Umbilical cord (tissue), 1 donor: ENCODE measurements at regions not wholly inside any gene's neighbourhood (a gene's known extent, or its start where the extent isn't known, plus 50 kb on each side); places are given as distances from the start of the nearest gene placed in this dataset.

Source experiments
- DNase-seq: peaks from one replicate; pipeline ENCODE4 v3.0.0-alpha.2; 2015; ENCODE audit warnings: low spot score

DNA sequence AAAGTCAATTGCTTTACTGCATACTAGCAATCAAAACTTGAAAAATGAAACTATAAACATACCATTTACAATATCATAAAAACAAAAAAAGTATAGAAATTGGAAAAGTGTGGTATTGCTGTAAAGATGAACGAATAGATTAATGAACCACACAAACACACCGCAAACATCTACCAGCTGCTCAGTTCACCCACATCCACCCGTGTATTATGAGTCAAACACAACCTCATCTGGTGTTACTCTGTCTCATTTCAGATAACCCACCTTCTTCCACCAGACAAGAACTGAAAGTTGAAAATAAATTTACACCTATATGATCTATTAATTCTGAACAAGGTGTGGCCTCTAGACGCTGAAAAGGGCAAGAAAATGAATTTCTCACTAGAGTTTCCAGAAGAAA, 53.3 kb downstream of the BLID start:
- no peak for DNase-seq

GRCh38 chr11:122059565-122059964, 56.5 kb downstream of the BLID start:
- no peak for DNase-seq

DNA sequence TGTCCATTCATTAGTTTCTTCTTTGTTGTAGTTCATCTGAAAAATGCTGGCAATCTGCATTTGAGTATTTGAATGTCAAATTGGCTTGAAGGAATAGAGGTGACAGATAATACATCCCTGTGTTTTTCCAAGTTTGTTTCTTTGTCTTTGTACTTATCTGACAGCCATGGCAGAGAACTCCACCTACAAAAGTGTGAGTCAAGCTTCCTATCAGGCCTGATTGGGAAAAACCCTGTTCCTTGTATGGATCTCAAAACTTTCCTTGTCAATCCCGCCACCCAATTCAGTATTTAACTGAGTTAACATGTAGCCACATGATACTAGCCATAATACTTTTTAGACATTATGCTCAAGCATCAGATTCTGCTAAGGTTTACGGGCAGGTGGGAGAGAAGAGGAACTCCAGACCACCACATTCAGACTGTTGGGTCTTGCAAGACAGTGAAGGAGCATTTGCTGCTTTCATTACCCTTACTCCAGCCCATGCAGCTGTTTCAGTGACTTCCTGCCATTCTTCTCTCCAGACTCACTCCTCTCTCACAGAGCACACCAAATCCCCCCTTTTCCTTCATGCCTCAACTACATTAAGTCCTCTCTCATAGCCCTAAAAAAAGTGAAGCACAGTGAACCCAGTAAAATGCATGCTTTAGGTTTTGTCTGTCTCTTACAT, 65.9 kb downstream of the BLID start:
- no peak for DNase-seq

- no peak for DNase-seq
Observed at GRCh38 chr11:122048401-122048800, 67.6 kb downstream of the BLID start.

- DNase-seq: no peak
Observed at GRCh38 chr11:122046846-122047245, 69.2 kb downstream of the BLID start.

- DNase-seq: no peak
Observed at GRCh38 chr11:122046438-122046837, 69.6 kb downstream of the BLID start.

- peak; percentile 80 for DNase-seq
Observed at GRCh38 chr11:122045181-122045586, 70.8 kb downstream of the BLID start.

DNA sequence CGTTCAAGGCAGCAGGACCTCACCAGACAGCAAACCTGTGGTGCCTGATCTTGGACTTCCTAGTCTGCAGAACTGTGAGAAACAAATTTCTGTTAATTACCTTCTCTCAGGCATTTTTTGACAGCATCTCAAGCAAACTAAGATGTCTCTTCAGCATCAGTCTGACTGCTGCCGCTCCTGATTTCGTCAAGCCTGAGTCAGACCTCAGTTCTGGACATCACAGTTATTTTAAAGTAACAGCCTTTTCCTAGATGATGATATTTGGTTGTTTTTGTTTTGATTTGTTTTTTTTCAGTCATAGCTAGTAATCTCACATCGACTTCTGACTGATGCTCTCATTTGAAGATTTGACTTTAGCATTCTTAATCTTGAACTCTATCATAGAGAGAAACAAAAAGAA, 71.9 kb downstream of the BLID start:
- DNase-seq: no peak

DNA sequence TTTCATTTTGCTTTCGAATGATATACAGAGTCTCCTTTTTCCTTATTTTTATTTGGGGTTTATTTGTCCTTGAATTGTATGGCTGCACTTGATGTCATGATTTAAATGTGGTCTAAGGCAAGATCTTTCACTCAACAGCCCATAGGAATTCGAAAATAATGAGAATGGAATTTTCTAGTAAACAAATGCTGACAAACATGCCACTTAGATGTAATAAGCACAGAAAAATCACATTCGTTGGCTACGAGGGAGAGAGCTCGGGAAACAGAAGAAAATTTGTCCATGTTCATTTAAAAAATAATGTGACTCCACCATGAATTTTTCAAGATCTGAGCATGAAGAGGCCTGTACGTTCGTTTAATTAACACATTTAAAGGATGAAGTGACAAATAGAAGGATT, 73.0 kb downstream of the BLID start:
- DNase-seq: no peak

DNA sequence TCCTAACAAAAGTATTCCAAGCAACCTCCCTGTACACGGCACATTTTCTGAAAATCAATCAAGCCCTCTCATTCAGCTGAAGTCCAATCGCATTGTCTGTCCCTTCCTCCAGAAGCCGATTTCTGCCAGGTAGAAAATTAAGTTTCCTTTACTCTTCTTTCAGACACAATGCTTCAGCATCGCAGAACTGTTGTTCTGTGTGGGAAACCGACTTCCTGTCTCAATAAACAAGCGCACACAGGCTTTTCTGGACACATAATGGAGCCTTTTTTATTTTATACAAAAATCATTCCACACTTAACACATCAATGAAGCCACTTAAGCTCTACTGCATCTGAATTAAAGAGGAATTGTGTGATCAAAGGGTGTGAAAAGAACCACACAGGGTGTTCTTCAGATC, 75.6 kb downstream of the BLID start:
- no peak for DNase-seq

GRCh38 chr11:122038543-122038942, 77.5 kb downstream of the BLID start:
- DNase-seq: no peak

DNA sequence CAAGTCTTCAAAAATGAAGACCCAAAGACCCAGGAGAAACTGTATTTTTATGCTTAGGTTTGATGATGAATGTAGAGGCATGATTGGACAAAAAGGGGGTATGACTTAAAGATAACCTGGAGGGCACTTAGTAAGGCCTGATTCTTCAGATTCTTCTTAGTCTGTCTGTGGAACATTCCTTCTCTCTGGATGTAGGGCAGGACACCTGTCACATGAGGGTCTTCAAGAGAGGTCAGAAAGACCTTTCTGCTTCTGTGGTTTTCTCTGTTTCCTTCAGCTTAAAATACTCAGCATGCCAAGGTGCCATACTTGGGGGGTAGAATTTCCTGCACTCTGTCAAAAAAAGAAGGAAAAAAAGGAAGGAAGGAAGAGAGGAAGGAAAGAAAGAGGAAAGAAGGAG, 78.1 kb downstream of the BLID start:
- no peak for DNase-seq

DNA sequence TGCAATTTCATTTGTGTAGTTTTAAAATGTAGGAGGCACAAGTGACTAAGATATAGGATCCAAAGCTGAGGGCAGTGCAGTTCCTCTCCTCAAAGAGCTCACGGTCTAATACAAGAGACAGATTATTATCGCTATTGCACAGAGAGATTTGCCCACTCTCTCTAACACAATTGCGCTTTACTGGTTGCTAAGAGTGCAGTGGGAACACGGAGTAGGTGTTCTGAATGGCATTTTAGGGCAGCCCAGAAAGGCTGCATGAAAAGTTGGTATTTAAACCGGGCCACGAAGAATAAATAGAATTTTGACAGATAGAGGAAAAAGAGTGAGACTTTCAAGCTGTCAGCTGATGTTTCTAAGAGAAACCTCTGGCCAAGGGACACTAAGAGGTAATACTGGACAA, 79.5 kb downstream of the BLID start:
- DNase-seq: no peak

GRCh38 chr11:122036018-122036417, 80.0 kb downstream of the BLID start:
- DNase-seq: peak; percentile 92

- DNase-seq: no peak
Observed at GRCh38 chr11:122033631-122034030, 82.4 kb downstream of the BLID start.

DNA sequence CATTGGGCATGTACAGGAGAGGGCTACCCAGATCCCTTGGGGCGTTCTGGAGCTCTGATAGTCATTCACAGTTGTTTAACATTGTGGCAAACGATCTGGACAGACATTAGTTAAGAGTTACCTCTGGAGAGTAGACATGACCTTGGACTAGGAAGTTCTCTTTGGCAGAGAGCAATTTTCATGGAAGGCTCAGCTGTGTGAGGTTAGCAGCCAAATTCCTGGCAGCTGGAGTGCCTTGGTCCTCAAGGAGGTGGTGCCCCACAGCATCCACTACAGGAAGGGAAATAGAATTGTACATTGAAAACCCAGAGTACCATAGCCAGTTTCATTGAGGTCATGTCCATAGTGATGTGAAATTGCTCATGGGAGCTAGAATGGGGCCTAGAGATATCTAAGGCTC, 82.8 kb downstream of the BLID start:
- no peak for DNase-seq

- DNase-seq: no peak
Observed at GRCh38 chr11:122032317-122032716, 83.7 kb downstream of the BLID start.

- no peak for DNase-seq
Observed at GRCh38 chr11:122031813-122032212, 84.2 kb downstream of the BLID start.

DNA sequence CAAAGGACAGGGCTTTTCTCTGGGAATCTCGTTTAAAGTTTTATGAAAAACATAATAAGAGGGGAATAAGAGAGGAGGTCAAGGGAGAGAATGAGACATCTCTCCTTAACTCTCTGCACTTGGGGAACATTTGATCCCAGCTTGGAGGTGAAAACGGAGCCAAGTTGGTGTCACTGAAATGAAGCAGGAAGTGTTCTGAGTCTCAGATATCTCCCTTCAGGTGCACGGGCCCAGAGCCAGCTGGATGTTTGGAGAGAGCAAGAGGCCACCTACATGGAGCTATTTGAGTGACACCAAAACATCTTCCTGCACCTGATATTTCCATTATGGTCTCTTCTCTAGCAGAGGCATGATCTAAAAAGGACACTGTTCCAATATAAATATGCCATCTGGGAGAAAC, 85.7 kb downstream of the BLID start:
- DNase-seq: no peak

GRCh38 chr11:122028545-122028944, 87.5 kb downstream of the BLID start:
- DNase-seq: peak; percentile 48

DNA sequence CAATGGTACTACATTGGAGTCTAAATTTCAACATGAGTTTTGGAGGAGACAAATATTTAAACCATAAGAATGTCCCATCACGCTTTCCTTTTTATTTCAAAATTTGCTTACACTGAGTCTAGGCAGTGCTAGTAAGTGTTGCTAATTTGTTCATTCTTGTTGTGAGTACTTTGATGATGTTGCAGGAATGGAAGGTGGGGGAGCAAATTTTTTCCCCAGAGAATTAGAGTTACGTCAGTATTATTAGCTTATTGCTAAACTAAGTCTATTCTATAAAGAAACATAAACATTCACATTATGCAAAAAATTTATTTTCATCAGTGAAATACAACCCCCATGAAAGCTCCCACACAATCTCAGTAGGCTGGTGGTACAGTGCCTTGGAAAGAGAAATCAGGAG, 88.0 kb downstream of the BLID start:
- DNase-seq: no peak

- DNase-seq: no peak
Observed at GRCh38 chr11:122025757-122026156, 90.3 kb downstream of the BLID start.

- no peak for DNase-seq
Observed at GRCh38 chr11:122024278-122024677, 91.7 kb downstream of the BLID start.

DNA sequence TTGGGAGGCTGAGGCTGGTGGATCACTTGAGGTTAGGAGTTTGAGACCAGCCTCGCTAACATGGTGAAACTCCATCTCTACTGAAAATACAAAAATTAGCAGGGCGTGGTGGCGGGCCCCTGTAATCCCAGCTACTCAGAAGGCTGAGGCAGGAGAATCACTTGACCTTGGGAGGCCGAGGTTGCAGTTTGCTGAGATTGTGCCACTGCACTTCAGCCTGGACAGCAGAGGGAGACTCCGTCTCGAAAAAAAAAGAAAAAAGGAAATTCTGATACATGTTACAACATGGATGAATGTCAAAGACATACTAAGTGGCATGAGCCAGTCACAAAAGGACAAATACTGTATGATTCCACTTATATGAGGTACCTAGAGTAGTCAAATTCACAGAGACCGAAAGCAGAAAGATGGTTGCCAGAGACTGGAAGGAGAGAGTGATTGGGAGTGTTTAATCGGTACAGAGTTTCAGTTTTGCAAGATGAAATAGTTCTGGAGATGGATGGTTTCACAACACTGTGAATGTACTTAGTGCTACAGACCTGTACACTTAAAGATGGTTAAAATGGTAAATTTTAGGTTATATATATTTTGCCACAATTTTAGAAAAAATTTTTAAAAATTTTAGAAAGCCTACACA, 92.3 kb downstream of the BLID start:
- no peak for DNase-seq
